Nephron progenitor cell (in vitro differentiated cells): ENCODE measurements at regions not wholly inside any gene's neighbourhood (a gene's known extent, or its start where the extent isn't known, plus 50 kb on each side); places are given as distances from the start of the nearest gene placed in this dataset.
A peak's percentile ranks its signal among the peaks of the same experiment; 100 is the strongest.

Experiments
- DNase-seq: peaks from one replicate; pipeline ENCODE4 v3.0.0; 2021
- H3K27ac Mint-ChIP-seq: 2 replicates; pipeline ENCODE4 v1.8.0; 2021; ENCODE audit warnings: mild to moderate bottlenecking, moderate library complexity, mixed read lengths
- H3K27me3 Mint-ChIP-seq: 2 replicates; pipeline ENCODE4 v1.8.0; 2021; ENCODE audit warnings: mild to moderate bottlenecking, low read depth, mixed read lengths; ENCODE audit not compliant: poor library complexity
- H3K36me3 Mint-ChIP-seq: 2 replicates; pipeline ENCODE4 v1.8.0; 2021; ENCODE audit warnings: low read depth, mixed read lengths
- H3K4me1 Mint-ChIP-seq: 2 replicates; pipeline ENCODE4 v1.8.0; 2021; ENCODE audit warnings: mixed read lengths
- H3K4me3 Mint-ChIP-seq: 2 replicates; pipeline ENCODE4 v1.8.0; 2021; ENCODE audit warnings: mild to moderate bottlenecking, moderate library complexity, mixed read lengths
- H3K9me3 Mint-ChIP-seq: 2 replicates; pipeline ENCODE4 v1.8.0; 2021; ENCODE audit warnings: mild to moderate bottlenecking, moderate library complexity, mixed read lengths
- CTCF ChIP-seq: fragments of 200-600 bp; sonication (generic); IDR thresholded peaks from 2 replicates; pipeline ENCODE4 v1.5.0; 2021; ENCODE audit warnings: antibody characterized with exemption

DNA sequence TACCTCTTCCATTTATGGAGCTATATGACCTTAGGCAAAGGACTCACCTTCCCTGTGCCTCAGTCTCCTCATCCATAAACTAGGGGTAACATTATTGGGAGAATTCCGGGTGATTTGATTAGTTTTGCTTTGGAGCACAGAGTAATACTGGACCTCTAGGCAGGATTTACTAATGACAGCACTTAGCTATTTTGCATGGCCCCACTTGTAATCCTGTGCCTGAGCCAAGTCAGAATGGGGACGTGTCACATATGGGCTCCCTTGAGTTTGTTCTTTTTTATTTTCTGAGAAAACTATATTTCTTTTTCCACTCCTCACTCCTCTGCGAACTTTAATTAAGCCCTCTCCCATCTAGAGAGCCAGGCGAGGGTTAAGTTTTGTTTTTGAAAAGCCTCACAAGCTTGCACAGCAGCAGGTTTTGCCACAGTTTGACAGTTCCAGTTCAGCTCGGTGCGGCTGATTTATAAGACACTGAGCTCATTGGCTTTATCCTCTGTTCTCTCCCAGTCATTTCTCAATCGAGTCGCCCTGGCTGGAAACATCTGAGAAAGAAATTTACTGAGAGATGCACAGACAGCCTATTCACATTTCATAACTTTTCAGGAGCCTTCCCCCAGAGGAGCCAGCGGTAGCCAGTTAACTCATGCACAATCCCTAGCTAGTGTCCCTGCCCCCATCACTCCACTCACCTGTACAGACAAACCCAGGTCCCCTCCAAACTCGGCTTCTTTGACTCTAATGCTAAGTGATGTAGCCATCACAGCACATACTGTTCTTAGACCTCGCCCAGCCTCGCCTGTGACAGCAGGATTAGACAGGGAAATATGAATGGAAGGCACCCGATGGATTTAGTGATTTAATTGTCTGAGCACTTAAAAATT, 441.9 kb upstream of the NPVF start:
- peak overlapping the region; percentile 98 for H3K27ac Mint-ChIP-seq
- no peak for DNase-seq
- TF ChIP-seq CTCF: no peak
- peaks cover 3% of the 10 kb centered on the region for H3K27me3 Mint-ChIP-seq
- no peaks in the 10 kb centered on the region for H3K36me3 Mint-ChIP-seq
- H3K4me1 Mint-ChIP-seq: peaks cover 84% of the 10 kb centered on the region
- peak overlapping the region; percentile 41 for H3K4me3 Mint-ChIP-seq
- H3K9me3 Mint-ChIP-seq: no peaks in the 10 kb centered on the region

DNA sequence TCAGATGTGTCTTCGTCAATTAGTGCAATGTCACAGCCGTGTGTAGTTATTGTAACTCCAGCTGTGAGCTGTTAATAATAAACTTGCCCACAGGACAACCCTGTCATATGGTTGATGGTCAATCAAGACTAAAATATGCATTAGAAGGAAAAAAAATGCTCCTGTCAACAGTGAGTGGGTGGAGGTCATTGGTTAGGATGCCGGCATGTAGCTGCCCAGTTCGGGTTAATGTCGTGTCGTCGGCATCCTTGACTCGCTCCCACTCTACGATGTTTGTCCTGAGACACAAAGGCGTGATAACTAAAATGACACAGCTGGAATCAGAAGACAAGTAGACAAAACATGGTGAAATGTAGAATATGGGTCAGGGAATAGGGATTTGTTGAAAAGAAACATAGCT, 442.8 kb upstream of the NPVF start:
- Mint-ChIP-seq H3K4me3 (peak overlapping the region; percentile 14), H3K4me1 (peaks cover 78% of the 10 kb centered on the region), H3K27me3 (peaks cover 3% of the 10 kb centered on the region), H3K36me3 (no peaks in the 10 kb centered on the region), H3K27ac (peak overlapping the region; percentile 30), H3K9me3 (no peaks in the 10 kb centered on the region)
- no peak for DNase-seq
- TF ChIP-seq CTCF: no peak

- no peak overlapping the region for H3K4me3 Mint-ChIP-seq
Observed at GRCh38 chr7:25672496-25672895, 444.2 kb upstream of the NPVF start.

GRCh38 chr7:25675789-25676474, 447.6 kb upstream of the NPVF start:
- DNase-seq: no peak
- H3K4me1 Mint-ChIP-seq: peaks cover 68% of the 10 kb centered on the region
- H3K4me3 Mint-ChIP-seq: no peak overlapping the region
- H3K27me3 Mint-ChIP-seq: no peaks in the 10 kb centered on the region
- peaks cover 6% of the 10 kb centered on the region for H3K9me3 Mint-ChIP-seq
- no peak overlapping the region for H3K27ac Mint-ChIP-seq
- H3K36me3 Mint-ChIP-seq: no peaks in the 10 kb centered on the region
- no peak for TF ChIP-seq CTCF

More at GRCh38 chr7:25672496-25672895, 444.2 kb upstream of the NPVF start:
- peaks cover 3% of the 10 kb centered on the region for H3K27me3 Mint-ChIP-seq
- TF ChIP-seq CTCF: no peak
- DNase-seq: no peak
- no peaks in the 10 kb centered on the region for H3K9me3 Mint-ChIP-seq
- no peak overlapping the region for H3K27ac Mint-ChIP-seq
- no peaks in the 10 kb centered on the region for H3K36me3 Mint-ChIP-seq
- H3K4me1 Mint-ChIP-seq: peaks cover 81% of the 10 kb centered on the region

- Mint-ChIP-seq H3K9me3 (peaks cover 13% of the 10 kb centered on the region), H3K27ac (no peak overlapping the region), H3K27me3 (no peaks in the 10 kb centered on the region), H3K4me1 (peaks cover 55% of the 10 kb centered on the region), H3K4me3 (no peak overlapping the region), H3K36me3 (no peaks in the 10 kb centered on the region)
- no peak for DNase-seq
- TF ChIP-seq CTCF: no peak
Observed at GRCh38 chr7:25677595-25677994, 449.3 kb upstream of the NPVF start.
